T1000 (cell line): ENCODE measurements at regions not wholly inside any gene's neighbourhood (a gene's known extent, or its start where the extent isn't known, plus 50 kb on each side); places are given as distances from the start of the nearest gene placed in this dataset.

Experiments used
- DNase-seq: peaks from one replicate; lab custom pipeline; 2025; ENCODE audit warnings: mixed read lengths; lab: John Stamatoyannopoulos, UW

GRCh38 chr2:120866071-120866470, 130.4 kb downstream of the GLI2 start:
- DNase-seq, result no peak

- no peak for DNase-seq
Observed at GRCh38 chr2:120866483-120867140, 130.9 kb downstream of the GLI2 start.

- peak; percentile 74 for DNase-seq
Observed at GRCh38 chr2:120867290-120868241, 131.9 kb downstream of the GLI2 start.

DNA sequence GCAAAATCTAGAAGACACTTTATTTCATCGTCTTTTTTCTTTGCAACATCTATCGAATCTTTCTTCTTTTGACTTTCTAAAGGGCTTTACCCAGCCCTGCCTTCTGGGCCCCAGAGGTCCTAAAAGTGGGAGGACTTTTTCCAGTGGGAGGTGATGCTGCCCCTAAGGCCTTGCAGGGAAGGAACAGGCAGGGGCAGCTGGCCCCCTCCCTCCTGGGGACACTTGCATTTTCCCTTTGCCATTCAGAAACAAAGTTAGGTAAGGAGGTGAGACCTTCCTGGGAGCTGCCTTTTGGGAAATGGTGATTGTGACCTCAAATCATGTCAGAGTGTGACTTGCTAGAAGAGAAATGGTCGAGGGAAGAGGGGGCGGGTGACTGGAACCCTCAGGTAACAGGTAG, 132.7 kb downstream of the GLI2 start:
- no peak for DNase-seq

DNA sequence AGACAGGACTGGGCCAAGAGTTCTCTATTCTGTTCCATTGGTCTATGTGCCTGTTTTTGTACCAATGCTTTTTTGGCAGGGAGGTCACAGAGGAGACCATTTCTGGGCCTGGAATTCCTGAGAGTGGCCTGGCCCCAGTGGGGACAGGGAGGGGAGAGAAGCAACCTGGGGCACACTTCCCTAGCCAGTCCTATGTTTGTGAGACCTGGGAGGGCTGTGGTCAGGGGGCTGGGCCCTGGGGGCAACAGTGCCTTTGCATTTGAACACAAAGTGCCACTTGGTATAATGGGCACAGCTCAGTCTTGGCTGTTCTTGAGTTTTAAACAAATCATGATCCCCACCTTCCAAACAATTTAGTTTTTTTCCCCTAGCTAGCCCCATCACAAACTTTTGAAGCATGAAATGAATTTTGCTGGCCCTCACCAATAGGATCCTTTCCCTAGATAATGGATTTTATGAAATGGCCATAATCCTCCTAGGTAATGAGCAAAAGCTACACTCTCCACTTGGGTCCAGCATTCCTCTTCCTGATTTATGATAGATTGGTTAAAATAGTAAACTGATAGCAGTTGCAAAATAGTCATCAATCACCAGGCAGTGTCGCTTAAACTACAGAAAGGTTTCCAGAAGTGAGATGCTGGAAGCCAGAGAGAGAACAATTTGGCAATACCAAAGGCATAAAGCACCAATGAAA, 133.5 kb downstream of the GLI2 start:
- no peak for DNase-seq

GRCh38 chr2:120869730-120870466, 134.2 kb downstream of the GLI2 start:
- DNase-seq, result no peak

DNA sequence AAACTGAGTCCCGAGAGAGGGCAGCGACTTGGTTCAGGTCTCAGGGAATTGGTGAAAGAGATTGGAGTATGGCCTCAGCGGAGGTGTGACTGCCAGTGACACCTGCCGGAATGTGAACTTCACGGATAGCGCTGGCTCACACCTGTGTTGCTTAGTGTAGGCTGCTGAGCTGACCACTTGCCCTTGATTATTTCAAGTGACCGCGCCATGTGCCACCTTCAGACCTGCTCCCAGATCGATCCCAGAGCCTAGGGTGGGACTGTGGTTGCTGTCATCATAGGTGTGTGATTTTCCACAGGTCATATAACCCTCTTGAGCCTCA, 134.8 kb downstream of the GLI2 start:
- DNase-seq, result no peak

- no peak for DNase-seq
Observed at GRCh38 chr2:120871016-120871635, 135.5 kb downstream of the GLI2 start.

GRCh38 chr2:120871881-120872620, 136.4 kb downstream of the GLI2 start:
- DNase-seq, result no peak

GRCh38 chr2:120873958-120874887, 138.6 kb downstream of the GLI2 start:
- DNase-seq, result no peak

GRCh38 chr2:120874888-120875275, 139.2 kb downstream of the GLI2 start:
- DNase-seq, result no peak

DNA sequence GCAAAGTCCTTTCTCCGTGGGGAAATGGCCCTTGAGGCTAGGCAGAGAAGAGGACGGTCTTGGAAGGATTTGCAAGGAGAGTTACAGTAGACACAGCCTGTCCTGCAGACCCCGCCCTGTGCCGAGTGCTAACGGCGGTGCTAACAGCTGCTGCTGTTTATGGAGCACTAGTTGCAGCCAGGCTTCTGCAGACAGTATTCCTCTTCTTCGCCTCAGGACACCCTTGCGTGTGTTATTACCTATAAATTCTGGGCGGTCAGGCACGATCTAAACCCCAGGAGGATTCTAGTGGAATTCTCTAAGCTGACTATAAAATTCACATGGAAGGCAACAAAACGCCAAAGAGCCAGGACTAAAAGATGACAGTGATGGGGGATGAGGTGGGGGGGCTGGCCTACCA, 139.8 kb downstream of the GLI2 start:
- DNase-seq, result no peak

GRCh38 chr2:120876526-120877280, 141.0 kb downstream of the GLI2 start:
- no peak for DNase-seq

GRCh38 chr2:120877409-120877808, 141.7 kb downstream of the GLI2 start:
- DNase-seq, result no peak

GRCh38 chr2:120878970-120879369, 143.3 kb downstream of the GLI2 start:
- DNase-seq, result no peak

GRCh38 chr2:120879431-120880295, 144.0 kb downstream of the GLI2 start:
- DNase-seq, result no peak

- no peak for DNase-seq
Observed at GRCh38 chr2:120880381-120880780, 144.7 kb downstream of the GLI2 start.
